Breast epithelium (tissue), 3 donors: ENCODE measurements at regions not wholly inside any gene's neighbourhood (a gene's known extent, or its start where the extent isn't known, plus 50 kb on each side); places are given as distances from the start of the nearest gene placed in this dataset.

Experiments used
- POLR2A ChIP-seq: fragments of 450-650 bp; IDR thresholded peaks from one replicate; pipeline ENCODE4 v1.6.1; 2016; ENCODE audit warnings: antibody characterized with exemption, mild to moderate bottlenecking, moderate library complexity
- TF ChIP-seq, protein P1 (sequence below), 3 donors: fragments of 450-650 bp; IDR thresholded peaks; one replicate each; pipeline ENCODE4 v1.5.1; 2016 to 2017; ENCODE audit warnings: antibody characterized with exemption in 3 of 3, mild to moderate bottlenecking in 3 of 3, moderate library complexity in 3 of 3

DNA sequence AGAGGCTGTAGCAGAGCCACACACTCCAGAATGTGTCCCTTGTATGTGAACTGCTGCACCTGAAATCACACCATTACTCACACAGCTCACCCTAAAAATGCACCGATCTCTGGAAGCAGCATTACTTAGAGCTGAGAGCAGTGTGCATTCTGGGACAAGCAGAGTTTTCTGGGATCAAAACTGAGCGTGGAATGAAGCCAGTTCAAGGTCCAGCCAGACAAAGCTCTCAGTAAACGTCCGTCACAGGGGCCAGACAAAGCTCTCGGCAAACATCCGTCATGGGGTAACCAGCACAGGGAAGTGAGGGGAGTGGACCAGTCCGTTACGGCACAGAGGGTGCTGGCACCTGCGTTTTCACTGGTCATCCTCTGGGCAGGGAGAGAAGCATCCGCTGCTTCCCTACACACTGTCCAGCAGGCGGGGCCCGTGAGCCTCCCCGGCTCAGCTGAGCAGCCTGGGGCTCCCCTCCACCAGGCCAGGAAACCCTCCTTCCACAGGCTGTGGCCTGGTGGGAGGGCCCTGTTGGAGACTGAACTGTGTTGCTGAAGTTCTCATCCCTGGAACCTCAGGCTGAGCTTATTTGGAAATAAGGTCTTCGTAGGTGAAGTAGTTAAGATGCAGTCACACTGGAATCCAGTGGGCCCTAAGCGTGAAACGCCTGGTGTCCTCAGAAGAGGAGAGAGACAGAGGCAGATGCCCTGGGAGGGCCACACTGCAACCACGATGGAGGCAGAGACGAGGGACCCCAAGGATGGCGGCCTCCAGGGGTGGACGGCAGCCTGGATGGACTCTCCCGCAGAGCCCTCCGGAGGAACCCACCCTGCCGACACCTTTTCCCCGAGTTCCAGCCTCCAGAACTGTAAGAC, 883.9 kb downstream of the BRD1 start:
- no peak for TF ChIP-seq POLR2A
- TF ChIP-seq, protein P1, sequence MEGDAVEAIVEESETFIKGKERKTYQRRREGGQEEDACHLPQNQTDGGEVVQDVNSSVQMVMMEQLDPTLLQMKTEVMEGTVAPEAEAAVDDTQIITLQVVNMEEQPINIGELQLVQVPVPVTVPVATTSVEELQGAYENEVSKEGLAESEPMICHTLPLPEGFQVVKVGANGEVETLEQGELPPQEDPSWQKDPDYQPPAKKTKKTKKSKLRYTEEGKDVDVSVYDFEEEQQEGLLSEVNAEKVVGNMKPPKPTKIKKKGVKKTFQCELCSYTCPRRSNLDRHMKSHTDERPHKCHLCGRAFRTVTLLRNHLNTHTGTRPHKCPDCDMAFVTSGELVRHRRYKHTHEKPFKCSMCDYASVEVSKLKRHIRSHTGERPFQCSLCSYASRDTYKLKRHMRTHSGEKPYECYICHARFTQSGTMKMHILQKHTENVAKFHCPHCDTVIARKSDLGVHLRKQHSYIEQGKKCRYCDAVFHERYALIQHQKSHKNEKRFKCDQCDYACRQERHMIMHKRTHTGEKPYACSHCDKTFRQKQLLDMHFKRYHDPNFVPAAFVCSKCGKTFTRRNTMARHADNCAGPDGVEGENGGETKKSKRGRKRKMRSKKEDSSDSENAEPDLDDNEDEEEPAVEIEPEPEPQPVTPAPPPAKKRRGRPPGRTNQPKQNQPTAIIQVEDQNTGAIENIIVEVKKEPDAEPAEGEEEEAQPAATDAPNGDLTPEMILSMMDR (IDR thresholded peaks at IDR 0.05) = peak in 1 of 3 donors; percentile 9
